ENCODE measurements at regions not wholly inside any gene's neighbourhood (a gene's known extent, or its start where the extent isn't known, plus 50 kb on each side); places are given as distances from the start of the nearest gene placed in this dataset.

DNA sequence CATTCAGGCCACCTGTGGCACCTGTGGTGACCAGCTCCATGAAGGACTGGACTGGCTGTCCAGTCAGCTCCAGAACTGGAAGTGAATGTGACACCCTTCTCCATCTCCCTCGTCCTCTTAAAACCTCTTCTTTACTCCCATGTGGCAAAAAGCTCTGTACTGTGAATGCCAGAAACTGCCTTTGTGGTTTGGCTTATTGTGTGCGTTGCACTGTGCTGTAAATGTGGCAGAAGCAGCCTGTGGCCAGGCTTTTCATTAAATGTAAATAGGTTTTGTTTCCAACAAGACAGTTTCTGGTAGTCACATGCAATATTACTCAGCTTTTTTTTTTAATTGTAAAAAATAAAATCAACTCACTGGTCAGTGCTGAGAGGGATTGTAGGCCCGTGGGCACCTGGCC, 453.7 kb downstream of the ATP23 start:
- TF ChIP-seq JUND (IDR thresholded peaks at IDR 0.05) (no peak), EGR1 (IDR thresholded peaks at IDR 0.05; ENCODE audit: low read depth in 2 of 2) (no peak), FOXA1 (IDR thresholded peaks at IDR 0.05) (no peak), SP1 (IDR thresholded peaks at IDR 0.05) (no peak), RAD21 (IDR thresholded peaks at IDR 0.05) (no peak), YY1 (IDR thresholded peaks at IDR 0.05) (no peak), TAF1 (conservative IDR thresholded peaks at IDR 0.05) (no peak)
- TF ChIP-seq, protein P1, sequence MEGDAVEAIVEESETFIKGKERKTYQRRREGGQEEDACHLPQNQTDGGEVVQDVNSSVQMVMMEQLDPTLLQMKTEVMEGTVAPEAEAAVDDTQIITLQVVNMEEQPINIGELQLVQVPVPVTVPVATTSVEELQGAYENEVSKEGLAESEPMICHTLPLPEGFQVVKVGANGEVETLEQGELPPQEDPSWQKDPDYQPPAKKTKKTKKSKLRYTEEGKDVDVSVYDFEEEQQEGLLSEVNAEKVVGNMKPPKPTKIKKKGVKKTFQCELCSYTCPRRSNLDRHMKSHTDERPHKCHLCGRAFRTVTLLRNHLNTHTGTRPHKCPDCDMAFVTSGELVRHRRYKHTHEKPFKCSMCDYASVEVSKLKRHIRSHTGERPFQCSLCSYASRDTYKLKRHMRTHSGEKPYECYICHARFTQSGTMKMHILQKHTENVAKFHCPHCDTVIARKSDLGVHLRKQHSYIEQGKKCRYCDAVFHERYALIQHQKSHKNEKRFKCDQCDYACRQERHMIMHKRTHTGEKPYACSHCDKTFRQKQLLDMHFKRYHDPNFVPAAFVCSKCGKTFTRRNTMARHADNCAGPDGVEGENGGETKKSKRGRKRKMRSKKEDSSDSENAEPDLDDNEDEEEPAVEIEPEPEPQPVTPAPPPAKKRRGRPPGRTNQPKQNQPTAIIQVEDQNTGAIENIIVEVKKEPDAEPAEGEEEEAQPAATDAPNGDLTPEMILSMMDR (IDR thresholded peaks at IDR 0.05; ENCODE audit: low read depth, low read length, missing input control) = no peak
- TF ChIP-seq, protein P2, sequence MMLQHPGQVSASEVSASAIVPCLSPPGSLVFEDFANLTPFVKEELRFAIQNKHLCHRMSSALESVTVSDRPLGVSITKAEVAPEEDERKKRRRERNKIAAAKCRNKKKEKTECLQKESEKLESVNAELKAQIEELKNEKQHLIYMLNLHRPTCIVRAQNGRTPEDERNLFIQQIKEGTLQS (IDR thresholded peaks at IDR 0.05) = no peak
- TF ChIP-seq, protein P3, sequence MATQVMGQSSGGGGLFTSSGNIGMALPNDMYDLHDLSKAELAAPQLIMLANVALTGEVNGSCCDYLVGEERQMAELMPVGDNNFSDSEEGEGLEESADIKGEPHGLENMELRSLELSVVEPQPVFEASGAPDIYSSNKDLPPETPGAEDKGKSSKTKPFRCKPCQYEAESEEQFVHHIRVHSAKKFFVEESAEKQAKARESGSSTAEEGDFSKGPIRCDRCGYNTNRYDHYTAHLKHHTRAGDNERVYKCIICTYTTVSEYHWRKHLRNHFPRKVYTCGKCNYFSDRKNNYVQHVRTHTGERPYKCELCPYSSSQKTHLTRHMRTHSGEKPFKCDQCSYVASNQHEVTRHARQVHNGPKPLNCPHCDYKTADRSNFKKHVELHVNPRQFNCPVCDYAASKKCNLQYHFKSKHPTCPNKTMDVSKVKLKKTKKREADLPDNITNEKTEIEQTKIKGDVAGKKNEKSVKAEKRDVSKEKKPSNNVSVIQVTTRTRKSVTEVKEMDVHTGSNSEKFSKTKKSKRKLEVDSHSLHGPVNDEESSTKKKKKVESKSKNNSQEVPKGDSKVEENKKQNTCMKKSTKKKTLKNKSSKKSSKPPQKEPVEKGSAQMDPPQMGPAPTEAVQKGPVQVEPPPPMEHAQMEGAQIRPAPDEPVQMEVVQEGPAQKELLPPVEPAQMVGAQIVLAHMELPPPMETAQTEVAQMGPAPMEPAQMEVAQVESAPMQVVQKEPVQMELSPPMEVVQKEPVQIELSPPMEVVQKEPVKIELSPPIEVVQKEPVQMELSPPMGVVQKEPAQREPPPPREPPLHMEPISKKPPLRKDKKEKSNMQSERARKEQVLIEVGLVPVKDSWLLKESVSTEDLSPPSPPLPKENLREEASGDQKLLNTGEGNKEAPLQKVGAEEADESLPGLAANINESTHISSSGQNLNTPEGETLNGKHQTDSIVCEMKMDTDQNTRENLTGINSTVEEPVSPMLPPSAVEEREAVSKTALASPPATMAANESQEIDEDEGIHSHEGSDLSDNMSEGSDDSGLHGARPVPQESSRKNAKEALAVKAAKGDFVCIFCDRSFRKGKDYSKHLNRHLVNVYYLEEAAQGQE (IDR thresholded peaks at IDR 0.05) = no peak
- TF ChIP-seq, protein P4, sequence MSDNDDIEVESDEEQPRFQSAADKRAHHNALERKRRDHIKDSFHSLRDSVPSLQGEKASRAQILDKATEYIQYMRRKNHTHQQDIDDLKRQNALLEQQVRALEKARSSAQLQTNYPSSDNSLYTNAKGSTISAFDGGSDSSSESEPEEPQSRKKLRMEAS (IDR thresholded peaks at IDR 0.05) = no peak

All from liver (tissue), 3 donors.